ENCODE measurements at regions not wholly inside any gene's neighbourhood (a gene's known extent, or its start where the extent isn't known, plus 50 kb on each side); places are given as distances from the start of the nearest gene placed in this dataset.

DNA sequence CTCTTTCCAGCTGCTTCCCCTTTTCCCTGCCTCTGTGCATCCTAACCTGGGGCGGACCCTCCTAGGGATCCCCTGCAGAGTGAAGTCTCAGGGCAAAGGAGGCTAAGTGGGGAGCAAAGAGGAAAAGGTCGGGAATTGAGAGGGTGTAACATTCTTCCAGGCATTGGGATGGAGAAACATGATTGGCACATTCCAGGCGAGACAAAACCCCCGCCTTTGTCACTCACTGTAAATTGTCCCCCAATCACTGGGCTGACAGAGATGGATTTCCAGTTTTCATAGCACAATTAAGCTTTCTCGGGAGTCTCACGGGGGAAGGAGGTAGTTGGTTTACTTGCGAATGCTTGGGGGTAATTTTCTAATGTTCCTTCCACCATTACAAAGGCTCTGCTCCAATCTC lies 74.9 kb downstream of the MIAT start:
- TF ChIP-seq TAF1 (IDR thresholded peaks at IDR 0.05; ENCODE audit: borderline replicate concordance, insufficient read depth, low read length) (no peak), POLR2AphosphoS5 (IDR thresholded peaks at IDR 0.05; ENCODE audit: low read depth, low read length) (no peak), FOXP2 (optimal IDR thresholded peaks at IDR 0.05; ENCODE audit: borderline replicate concordance, extremely low read depth, extremely low read length, insufficient read depth) (no peak), SIN3A (IDR thresholded peaks at IDR 0.05; ENCODE audit: borderline replicate concordance, insufficient read depth, low read length) (no peak)
- TF ChIP-seq, protein P1, sequence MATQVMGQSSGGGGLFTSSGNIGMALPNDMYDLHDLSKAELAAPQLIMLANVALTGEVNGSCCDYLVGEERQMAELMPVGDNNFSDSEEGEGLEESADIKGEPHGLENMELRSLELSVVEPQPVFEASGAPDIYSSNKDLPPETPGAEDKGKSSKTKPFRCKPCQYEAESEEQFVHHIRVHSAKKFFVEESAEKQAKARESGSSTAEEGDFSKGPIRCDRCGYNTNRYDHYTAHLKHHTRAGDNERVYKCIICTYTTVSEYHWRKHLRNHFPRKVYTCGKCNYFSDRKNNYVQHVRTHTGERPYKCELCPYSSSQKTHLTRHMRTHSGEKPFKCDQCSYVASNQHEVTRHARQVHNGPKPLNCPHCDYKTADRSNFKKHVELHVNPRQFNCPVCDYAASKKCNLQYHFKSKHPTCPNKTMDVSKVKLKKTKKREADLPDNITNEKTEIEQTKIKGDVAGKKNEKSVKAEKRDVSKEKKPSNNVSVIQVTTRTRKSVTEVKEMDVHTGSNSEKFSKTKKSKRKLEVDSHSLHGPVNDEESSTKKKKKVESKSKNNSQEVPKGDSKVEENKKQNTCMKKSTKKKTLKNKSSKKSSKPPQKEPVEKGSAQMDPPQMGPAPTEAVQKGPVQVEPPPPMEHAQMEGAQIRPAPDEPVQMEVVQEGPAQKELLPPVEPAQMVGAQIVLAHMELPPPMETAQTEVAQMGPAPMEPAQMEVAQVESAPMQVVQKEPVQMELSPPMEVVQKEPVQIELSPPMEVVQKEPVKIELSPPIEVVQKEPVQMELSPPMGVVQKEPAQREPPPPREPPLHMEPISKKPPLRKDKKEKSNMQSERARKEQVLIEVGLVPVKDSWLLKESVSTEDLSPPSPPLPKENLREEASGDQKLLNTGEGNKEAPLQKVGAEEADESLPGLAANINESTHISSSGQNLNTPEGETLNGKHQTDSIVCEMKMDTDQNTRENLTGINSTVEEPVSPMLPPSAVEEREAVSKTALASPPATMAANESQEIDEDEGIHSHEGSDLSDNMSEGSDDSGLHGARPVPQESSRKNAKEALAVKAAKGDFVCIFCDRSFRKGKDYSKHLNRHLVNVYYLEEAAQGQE (IDR thresholded peaks at IDR 0.05; ENCODE audit: insufficient read depth in 1 of 2, low read depth in 2 of 2, low read length in 2 of 2), result no peak

DNA sequence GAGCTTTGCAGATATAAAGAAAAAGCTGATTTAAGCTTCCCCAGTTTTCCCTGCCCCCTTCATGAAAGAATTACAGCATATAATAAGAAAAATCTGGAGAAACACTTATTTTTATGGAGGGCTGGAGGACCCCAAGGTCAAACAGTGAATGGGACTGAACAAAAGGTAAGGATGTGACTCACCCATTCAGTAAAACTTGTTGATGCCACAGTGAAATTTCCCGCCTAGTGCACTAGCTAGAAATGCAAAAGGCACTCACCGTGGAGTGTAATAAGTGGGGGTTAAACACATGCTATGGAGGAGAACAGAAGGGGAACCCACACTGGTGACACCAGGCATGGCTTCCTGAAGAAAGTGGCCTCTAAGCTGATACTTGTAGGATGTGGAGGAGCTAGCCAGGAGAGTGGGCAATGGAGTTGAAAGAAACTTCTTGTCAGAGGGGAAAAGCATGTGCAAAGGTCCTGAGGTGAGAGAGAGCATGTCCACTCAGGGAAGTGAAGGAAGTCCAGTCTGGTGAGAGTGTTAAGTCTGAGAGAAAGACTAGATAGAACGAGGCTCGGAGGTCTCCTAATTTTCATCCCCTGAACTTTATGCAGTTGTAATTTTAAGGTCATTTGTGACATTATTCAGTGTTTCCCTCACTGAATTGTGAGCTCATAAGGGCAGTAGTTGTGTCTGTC lies 77.1 kb downstream of the MIAT start:
- TF ChIP-seq, protein P1 (IDR thresholded peaks at IDR 0.05; ENCODE audit: insufficient read depth in 1 of 2, low read depth in 2 of 2, low read length in 2 of 2), result no peak
- TF ChIP-seq POLR2AphosphoS5 (IDR thresholded peaks at IDR 0.05; ENCODE audit: low read depth, low read length) (no peak), FOXP2 (optimal IDR thresholded peaks at IDR 0.05; ENCODE audit: borderline replicate concordance, extremely low read depth, extremely low read length, insufficient read depth) (no peak), SIN3A (IDR thresholded peaks at IDR 0.05; ENCODE audit: borderline replicate concordance, insufficient read depth, low read length) (no peak), TAF1 (IDR thresholded peaks at IDR 0.05; ENCODE audit: borderline replicate concordance, insufficient read depth, low read length) (no peak)

GRCh38 chr22:26735019-26735409 lies 77.6 kb downstream of the MIAT start:
- no peak for TF ChIP-seq TAF1 (IDR thresholded peaks at IDR 0.05; ENCODE audit: borderline replicate concordance, insufficient read depth, low read length)
- no peak for TF ChIP-seq FOXP2 (optimal IDR thresholded peaks at IDR 0.05; ENCODE audit: borderline replicate concordance, extremely low read depth, extremely low read length, insufficient read depth)
- TF ChIP-seq POLR2AphosphoS5 (IDR thresholded peaks at IDR 0.05; ENCODE audit: low read depth, low read length), result no peak
- TF ChIP-seq, protein P1 (IDR thresholded peaks at IDR 0.05; ENCODE audit: insufficient read depth in 1 of 2, low read depth in 2 of 2, low read length in 2 of 2), result no peak
- no peak for TF ChIP-seq SIN3A (IDR thresholded peaks at IDR 0.05; ENCODE audit: borderline replicate concordance, insufficient read depth, low read length)

DNA sequence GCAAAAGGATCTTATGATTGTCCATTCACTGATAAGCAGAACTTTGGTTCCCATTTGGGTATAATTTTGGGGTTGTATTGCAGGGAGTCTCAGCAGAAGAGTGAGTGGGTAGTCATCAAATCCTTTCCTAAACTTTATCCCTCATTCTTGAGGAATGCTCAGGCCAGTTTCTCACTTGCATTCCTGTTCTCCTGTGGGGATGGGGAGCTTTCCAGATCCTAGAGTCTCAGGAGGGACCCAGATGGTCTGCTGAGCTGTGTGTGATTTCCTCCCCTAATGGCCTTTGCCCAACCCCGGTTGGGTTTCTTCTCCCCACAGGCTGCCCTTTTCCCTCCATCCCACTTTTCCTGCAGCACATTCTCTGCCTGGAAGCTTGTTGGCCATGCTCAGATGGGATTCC lies 79.9 kb downstream of the MIAT start:
- TF ChIP-seq SIN3A (IDR thresholded peaks at IDR 0.05; ENCODE audit: borderline replicate concordance, insufficient read depth, low read length) (no peak), FOXP2 (optimal IDR thresholded peaks at IDR 0.05; ENCODE audit: borderline replicate concordance, extremely low read depth, extremely low read length, insufficient read depth) (no peak), TAF1 (IDR thresholded peaks at IDR 0.05; ENCODE audit: borderline replicate concordance, insufficient read depth, low read length) (no peak), POLR2AphosphoS5 (IDR thresholded peaks at IDR 0.05; ENCODE audit: low read depth, low read length) (no peak)
- TF ChIP-seq, protein P1 (IDR thresholded peaks at IDR 0.05; ENCODE audit: insufficient read depth in 1 of 2, low read depth in 2 of 2, low read length in 2 of 2), result no peak

Data from PFSK-1 (cell line).